Fibroblast of lung (primary cell): ENCODE measurements at regions not wholly inside any gene's neighbourhood (a gene's known extent, or its start where the extent isn't known, plus 50 kb on each side); places are given as distances from the start of the nearest gene placed in this dataset.
A peak's percentile ranks its signal among the peaks of the same experiment; 100 is the strongest.

Source experiments
- DNase-seq, 2 donors: peaks; one replicate each; pipeline versions ENCODE4 v3.0.0 to v3.0.0-alpha.2; 2010; ENCODE audit warnings: low read depth in 2 of 2
- H2AFZ ChIP-seq: 2 replicates; pipeline ENCODE4 v1.5.1; 2012; ENCODE audit warnings: low read length, control low read depth, inconsistent platforms
- H3K27ac ChIP-seq: 2 replicates; pipeline ENCODE4 v1.5.1; 2011; ENCODE audit warnings: low read length, control low read depth; ENCODE audit not compliant: insufficient read depth
- H3K27me3 ChIP-seq: 2 replicates; pipeline ENCODE4 v1.5.1; 2011; ENCODE audit warnings: mild to moderate bottlenecking, low read length; ENCODE audit not compliant: control insufficient read depth, insufficient read depth
- H3K36me3 ChIP-seq: 2 replicates; pipeline ENCODE4 v1.5.1; 2011; ENCODE audit warnings: low read length; ENCODE audit not compliant: control insufficient read depth, insufficient read depth
- H3K4me1 ChIP-seq: 2 replicates; pipeline ENCODE4 v1.5.1; 2011; ENCODE audit warnings: low read length; ENCODE audit not compliant: control insufficient read depth, insufficient read depth; ENCODE audit errors: extremely low read depth
- H3K4me2 ChIP-seq: 2 replicates; pipeline ENCODE4 v1.5.1; 2011; ENCODE audit warnings: low read length, control low read depth; ENCODE audit not compliant: insufficient read depth; ENCODE audit errors: extremely low read depth
- H3K4me3 ChIP-seq, 4 experiments: fragments of 200-600 bp in 1 of 4; sonication (generic) in 1 of 4; replicated peaks in 1 of 4; 2 replicates each; pipeline ENCODE4 v1.5.1; 2011 to 2016; ENCODE audit warnings: low read length in 4 of 4, low read depth in 3 of 4, mild to moderate bottlenecking in 3 of 4, control low read depth in 2 of 4, inconsistent platforms in 1 of 4, mixed read lengths in 1 of 4; ENCODE audit not compliant: insufficient read depth in 1 of 4; ENCODE audit errors: control extremely low read depth in 1 of 4
- H3K79me2 ChIP-seq: 2 replicates; pipeline ENCODE4 v1.5.1; 2012; ENCODE audit warnings: mild to moderate bottlenecking, low read length, inconsistent platforms; ENCODE audit not compliant: control insufficient read depth, insufficient read depth
- H3K9ac ChIP-seq: 2 replicates; pipeline ENCODE4 v1.5.1; 2011; ENCODE audit warnings: mild to moderate bottlenecking, low read length, control low read depth; ENCODE audit not compliant: insufficient read depth
- H3K9me3 ChIP-seq: 2 replicates; pipeline ENCODE4 v1.5.1; 2012; ENCODE audit warnings: low read depth, low read length; ENCODE audit not compliant: control insufficient read depth, insufficient read depth
- H4K20me1 ChIP-seq: 2 replicates; pipeline ENCODE4 v1.5.1; 2011; ENCODE audit warnings: low read length; ENCODE audit not compliant: control insufficient read depth, insufficient read depth; ENCODE audit errors: extremely low read depth
- CTCF ChIP-seq, 2 donors: IDR thresholded peaks in 1 of 2; conservative IDR thresholded peaks in 1 of 2; 1 replicate in 1 of 2; 2 replicates in 1 of 2; pipeline ENCODE4 v1.5.1; 2011 to 2012; ENCODE audit warnings: low read length in 2 of 2, control low read depth in 1 of 2, inconsistent platforms in 1 of 2, low read depth in 1 of 2, mild to moderate bottlenecking in 1 of 2
- EZH2 ChIP-seq: IDR thresholded peaks from 2 replicates; pipeline ENCODE4 v1.5.1; 2012; ENCODE audit warnings: low read length, control low read depth, mild to moderate bottlenecking; ENCODE audit errors: missing control alignments

DNA sequence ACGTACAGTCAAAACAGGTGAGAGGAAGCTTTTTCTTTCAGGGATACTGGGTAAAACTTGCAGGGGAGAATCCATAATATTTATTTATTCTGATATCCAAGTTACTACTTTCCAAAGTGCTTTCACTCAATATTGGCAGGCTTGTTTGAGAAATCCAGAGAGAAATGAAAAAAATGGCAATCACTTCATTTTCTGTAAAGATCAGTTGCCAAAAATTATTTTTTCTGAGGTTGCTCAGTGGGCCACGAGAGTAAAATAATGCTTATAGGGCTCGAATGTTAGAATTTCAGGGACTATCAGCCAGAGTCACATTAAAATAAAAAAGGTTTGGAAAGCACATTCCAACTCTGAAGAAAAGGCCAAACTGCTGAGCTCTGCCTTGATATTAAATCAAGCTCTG lies 324.6 kb upstream of the RND3 start:
- Histone ChIP-seq H4K20me1 (no peaks in the 10 kb centered on the region), H3K4me3 (no peak overlapping the region), H3K27ac (no peak overlapping the region), H3K4me1 (no peaks in the 10 kb centered on the region), H2AFZ (no peak overlapping the region), H3K9me3 (no peaks in the 10 kb centered on the region), H3K27me3 (no peaks in the 10 kb centered on the region), H3K36me3 (no peaks in the 10 kb centered on the region), H3K79me2 (no peaks in the 10 kb centered on the region), H3K4me2 (no peak overlapping the region), H3K9ac (no peak overlapping the region)
- DNase-seq = no peak
- TF ChIP-seq EZH2 = no peak
- TF ChIP-seq CTCF (conservative IDR thresholded peaks at IDR 0.05 in 1 of 2, IDR thresholded peaks at IDR 0.05 in 1 of 2; ENCODE audit: low read depth in 1 of 2, low read length in 2 of 2) = no peak

DNA sequence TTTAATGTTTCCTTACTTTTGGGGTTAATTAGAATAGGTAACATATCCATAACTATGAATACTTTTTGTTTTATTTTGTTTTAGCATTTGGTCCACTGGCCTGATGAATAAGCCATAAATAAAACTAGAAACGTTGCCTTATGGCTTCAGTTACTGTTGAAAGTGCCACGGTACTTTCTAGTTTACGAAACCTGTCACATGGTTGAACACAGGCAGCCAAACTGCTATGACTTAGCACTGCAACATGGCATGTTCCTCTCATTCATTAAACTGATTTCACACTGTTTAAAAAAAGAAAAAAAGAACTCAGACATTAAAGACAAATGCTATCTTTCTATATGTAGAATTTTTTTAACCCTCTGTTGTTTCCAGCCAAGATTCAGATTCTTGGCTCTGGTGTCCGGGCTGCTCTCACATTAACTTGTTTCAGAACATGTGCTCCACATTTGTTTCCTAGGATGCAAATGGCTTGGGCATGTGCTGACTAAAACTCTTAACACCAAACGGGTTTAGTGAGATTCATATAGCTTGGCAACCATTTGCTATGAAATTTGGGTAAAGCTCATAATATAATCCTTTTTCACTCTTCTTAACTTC lies 323.9 kb upstream of the RND3 start:
- H3K36me3 ChIP-seq = no peaks in the 10 kb centered on the region
- peak in 1 of 2 donors; percentile 82 for DNase-seq
- no peaks in the 10 kb centered on the region for H3K9me3 ChIP-seq
- no peaks in the 10 kb centered on the region for H3K79me2 ChIP-seq
- no peak overlapping the region for H3K4me2 ChIP-seq
- no peaks in the 10 kb centered on the region for H3K27me3 ChIP-seq
- H2AFZ ChIP-seq = no peak overlapping the region
- H3K4me3 ChIP-seq = no peak overlapping the region
- no peaks in the 10 kb centered on the region for H4K20me1 ChIP-seq
- no peak overlapping the region for H3K27ac ChIP-seq
- H3K9ac ChIP-seq = no peak overlapping the region
- H3K4me1 ChIP-seq = no peaks in the 10 kb centered on the region
- no peak for TF ChIP-seq CTCF (conservative IDR thresholded peaks at IDR 0.05 in 1 of 2, IDR thresholded peaks at IDR 0.05 in 1 of 2; ENCODE audit: low read depth in 1 of 2, low read length in 2 of 2)
- TF ChIP-seq EZH2 = no peak

DNA sequence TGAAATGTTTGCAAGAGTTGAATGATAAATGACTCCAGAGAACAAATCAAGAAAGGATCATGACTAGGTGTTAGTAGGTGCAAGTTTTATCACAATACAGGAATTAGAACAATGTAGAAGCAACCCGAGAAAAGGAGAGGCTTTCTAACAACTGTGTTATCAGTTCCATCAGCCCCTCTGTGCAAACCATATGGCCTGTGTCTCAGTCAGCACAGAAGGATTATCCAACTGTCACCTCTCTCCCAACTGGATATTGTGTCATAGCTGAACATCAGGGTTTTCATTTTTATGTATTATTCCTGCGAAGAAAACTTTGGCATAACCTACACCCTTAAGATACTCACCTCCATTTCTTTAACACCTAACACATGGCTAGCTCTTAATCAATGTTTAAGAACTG lies 321.6 kb upstream of the RND3 start:
- TF ChIP-seq CTCF (conservative IDR thresholded peaks at IDR 0.05 in 1 of 2, IDR thresholded peaks at IDR 0.05 in 1 of 2; ENCODE audit: low read depth in 1 of 2, low read length in 2 of 2) (no peak), EZH2 (no peak)
- no peak overlapping the region for H2AFZ ChIP-seq
- no peak overlapping the region for H3K27ac ChIP-seq
- H3K9me3 ChIP-seq = no peaks in the 10 kb centered on the region
- no peak overlapping the region for H3K9ac ChIP-seq
- H3K27me3 ChIP-seq = no peaks in the 10 kb centered on the region
- no peak overlapping the region for H3K4me2 ChIP-seq
- no peak overlapping the region for H3K4me3 ChIP-seq
- no peaks in the 10 kb centered on the region for H3K79me2 ChIP-seq
- DNase-seq = peak in 1 of 2 donors; percentile 29
- H3K4me1 ChIP-seq = no peaks in the 10 kb centered on the region
- H3K36me3 ChIP-seq = no peaks in the 10 kb centered on the region
- no peaks in the 10 kb centered on the region for H4K20me1 ChIP-seq
